Spinal cord (tissue), 9 donors: ENCODE measurements at regions not wholly inside any gene's neighbourhood (a gene's known extent, or its start where the extent isn't known, plus 50 kb on each side); places are given as distances from the start of the nearest gene placed in this dataset.
"Not testable (repeated sequence)": the region's sequence is repeated elsewhere in the genome, so short reads cannot be mapped to it uniquely, and the experiment has no call there.

Experiments
- DNase-seq, 6 donors: peaks; one replicate each; pipeline versions ENCODE4 v3.0.0 to v3.0.0-alpha.2; 2013 to 2015; ENCODE audit warnings: low spot score in 6 of 6, low read depth in 4 of 6
- H3K27ac ChIP-seq: one replicate; pipeline ENCODE4 v1.5.1; 2013; ENCODE audit warnings: low read depth, low read length, control low read depth
- H3K27me3 ChIP-seq: one replicate; pipeline ENCODE4 v1.6.1; 2013; ENCODE audit warnings: low read length; ENCODE audit not compliant: control insufficient read depth, insufficient read depth
- H3K36me3 ChIP-seq: one replicate; pipeline ENCODE4 v1.6.1; 2013; ENCODE audit warnings: low read length; ENCODE audit not compliant: control insufficient read depth, insufficient read depth
- H3K4me1 ChIP-seq: one replicate; pipeline ENCODE4 v1.6.1; 2013; ENCODE audit warnings: low read length; ENCODE audit not compliant: control insufficient read depth, insufficient read depth
- H3K4me3 ChIP-seq: one replicate; pipeline ENCODE4 v1.5.1; 2013; ENCODE audit warnings: low read depth, low read length, control low read depth
- H3K9me3 ChIP-seq: one replicate; pipeline ENCODE4 v1.6.1; 2013; ENCODE audit warnings: low read length; ENCODE audit not compliant: control insufficient read depth, insufficient read depth
- WGBS: methylation state at CpG from one replicate; pipeline ENCODE4 v1.1.5; 2013; ENCODE audit warnings: missing lambda C conversion rate; ENCODE audit not compliant: insufficient coverage; 5-methylcytosine and 5-hydroxymethylcytosine counted together
- donor health status: healthy.

GRCh38 chr18:60015826-60016225 lies 116.0 kb downstream of the PMAIP1 start:
- H3K4me1 ChIP-seq, DNase-seq: not testable (repeated sequence)

GRCh38 chr18:60013148-60013547 lies 113.4 kb downstream of the PMAIP1 start:
- WGBS: 94% methylated on average over 4 of the region's 9 CpGs
- H3K27ac ChIP-seq: not testable (repeated sequence)

More at GRCh38 chr18:60015826-60016225, 116.0 kb downstream of the PMAIP1 start:
- not testable (repeated sequence) for H3K9me3 ChIP-seq, H3K27me3 ChIP-seq, H3K27ac ChIP-seq, H3K4me3 ChIP-seq, H3K36me3 ChIP-seq

GRCh38 chr18:60010984-60011383 lies 111.2 kb downstream of the PMAIP1 start:
- H3K4me3 ChIP-seq: no peak overlapping the region
- WGBS: 94% methylated on average over 29 of the region's 35 CpGs
- no peaks in the 10 kb centered on the region for H3K4me1 ChIP-seq
- no peak for DNase-seq
- no peaks in the 10 kb centered on the region for H3K27me3 ChIP-seq
- H3K36me3 ChIP-seq: no peaks in the 10 kb centered on the region
- H3K27ac ChIP-seq: no peak overlapping the region
- no peaks in the 10 kb centered on the region for H3K9me3 ChIP-seq

More at GRCh38 chr18:60013148-60013547, 113.4 kb downstream of the PMAIP1 start:
- DNase-seq, H3K4me1 ChIP-seq, H3K4me3 ChIP-seq, H3K36me3 ChIP-seq, H3K9me3 ChIP-seq, H3K27me3 ChIP-seq: not testable (repeated sequence)

GRCh38 chr18:60010513-60010912 lies 110.7 kb downstream of the PMAIP1 start:
- Histone ChIP-seq H3K9me3 (peaks cover 1% of the 10 kb centered on the region), H3K36me3 (no peaks in the 10 kb centered on the region), H3K4me3 (no peak overlapping the region), H3K27ac (no peak overlapping the region), H3K4me1 (no peaks in the 10 kb centered on the region), H3K27me3 (no peaks in the 10 kb centered on the region)
- WGBS: 98% methylated on average over 14 of the region's 23 CpGs
- DNase-seq: no peak

- H3K4me3 ChIP-seq: no peak overlapping the region
- WGBS: no CpG with 5 or more reads among the region's 2 CpGs
- H3K4me1 ChIP-seq: no peaks in the 10 kb centered on the region
- H3K36me3 ChIP-seq: no peaks in the 10 kb centered on the region
- peak in 2 of 6 donors; percentile 36 to 69 for DNase-seq
- H3K27me3 ChIP-seq: no peaks in the 10 kb centered on the region
- peaks cover 1% of the 10 kb centered on the region for H3K9me3 ChIP-seq
- no peak overlapping the region for H3K27ac ChIP-seq
These were observed 107.9 kb downstream of the PMAIP1 start for GRCh38 chr18:60007661-60008060.

GRCh38 chr18:60003610-60004185 lies 103.9 kb downstream of the PMAIP1 start:
- no peak for DNase-seq
- 95% methylated on average over 15 of the region's 16 CpGs for WGBS
- Histone ChIP-seq H3K27ac (no peak overlapping the region), H3K4me3 (no peak overlapping the region), H3K27me3 (no peaks in the 10 kb centered on the region), H3K36me3 (no peaks in the 10 kb centered on the region), H3K9me3 (peaks cover 1% of the 10 kb centered on the region), H3K4me1 (no peaks in the 10 kb centered on the region)

- WGBS: no CpG with 5 or more reads among the region's 5 CpGs
- peak in 2 of 6 donors; percentile 51 to 61 for DNase-seq
- Histone ChIP-seq H3K27me3 (no peaks in the 10 kb centered on the region), H3K4me1 (no peaks in the 10 kb centered on the region), H3K9me3 (no peaks in the 10 kb centered on the region), H3K27ac (no peak overlapping the region), H3K4me3 (no peak overlapping the region), H3K36me3 (no peaks in the 10 kb centered on the region)
These were observed 96.7 kb downstream of the PMAIP1 start for GRCh38 chr18:59996370-59996966.

- Histone ChIP-seq H3K27me3 (no peaks in the 10 kb centered on the region), H3K36me3 (no peaks in the 10 kb centered on the region), H3K9me3 (no peaks in the 10 kb centered on the region), H3K4me3 (no peak overlapping the region), H3K27ac (no peak overlapping the region), H3K4me1 (no peaks in the 10 kb centered on the region)
- DNase-seq: no peak
- WGBS: 33% methylated on average over 1 of the region's 1 CpG
These were observed 94.6 kb downstream of the PMAIP1 start for GRCh38 chr18:59994357-59994756.

GRCh38 chr18:59993560-59993959 lies 93.8 kb downstream of the PMAIP1 start:
- no peaks in the 10 kb centered on the region for H3K36me3 ChIP-seq

GRCh38 chr18:59990121-59990823 lies 90.5 kb downstream of the PMAIP1 start:
- H3K36me3 ChIP-seq: no peaks in the 10 kb centered on the region
- no peaks in the 10 kb centered on the region for H3K27me3 ChIP-seq
- no CpG with 5 or more reads among the region's 1 CpG for WGBS
- no peaks in the 10 kb centered on the region for H3K9me3 ChIP-seq
- H3K27ac ChIP-seq: no peak overlapping the region
- DNase-seq: no peak
- H3K4me3 ChIP-seq: no peak overlapping the region
- H3K4me1 ChIP-seq: no peaks in the 10 kb centered on the region

More at GRCh38 chr18:59993560-59993959, 93.8 kb downstream of the PMAIP1 start:
- Histone ChIP-seq H3K4me1 (no peaks in the 10 kb centered on the region), H3K4me3 (no peak overlapping the region), H3K27ac (no peak overlapping the region), H3K9me3 (no peaks in the 10 kb centered on the region), H3K27me3 (no peaks in the 10 kb centered on the region)
- no peak for DNase-seq
- 90% methylated on average over 2 of the region's 5 CpGs for WGBS
